WTC11 (cell line): ENCODE measurements at regions not wholly inside any gene's neighbourhood (a gene's known extent, or its start where the extent isn't known, plus 50 kb on each side); places are given as distances from the start of the nearest gene placed in this dataset.
A peak's percentile ranks its signal among the peaks of the same experiment; 100 is the strongest.

Experiments
- ATAC-seq: fragments of 200-7000 bp; cut with Tn5 transposase; 2 replicates; pipeline ENCODE4 v1.10.0; 2021; ENCODE audit warnings: mild to moderate bottlenecking, moderate library complexity
- CTCF ChIA-PET: fragments of 300-600 bp; sonication (Branson Sonifier 250); formaldehyde crosslinking; loops from one replicate; lab custom pipeline; 2021; ENCODE audit warnings: antibody characterized with exemption; lab: Charles Lee
- POLR2A ChIA-PET: fragments of 350-600 bp; sonication (Branson Sonifier 250); formaldehyde crosslinking; loops from one replicate; lab custom pipeline; 2021; ENCODE audit warnings: antibody characterized with exemption; lab: Charles Lee
- DNase-seq: peaks from one replicate; pipeline ENCODE4 v3.0.0; 2021; ENCODE audit warnings: low spot score
- H3K27ac Mint-ChIP-seq: 2 replicates; pipeline ENCODE4 v1.8.0; 2021; ENCODE audit warnings: mixed read lengths
- H3K27me3 Mint-ChIP-seq: 2 replicates; pipeline ENCODE4 v1.8.0; 2021; ENCODE audit warnings: low read depth, mild to moderate bottlenecking, moderate library complexity, mixed read lengths
- H3K36me3 Mint-ChIP-seq: 2 replicates; pipeline ENCODE4 v1.8.0; 2021; ENCODE audit warnings: mixed read lengths
- H3K4me1 Mint-ChIP-seq: 2 replicates; pipeline ENCODE4 v1.8.0; 2022; ENCODE audit warnings: mixed read lengths
- H3K4me3 Mint-ChIP-seq: 2 replicates; pipeline ENCODE4 v1.8.0; 2021; ENCODE audit warnings: mild to moderate bottlenecking, moderate library complexity, mixed read lengths
- H3K9me3 Mint-ChIP-seq: 2 replicates; pipeline ENCODE4 v1.8.0; 2021; ENCODE audit warnings: mixed read lengths
- ATF1 ChIP-seq: sonication (generic); formaldehyde crosslinking; IDR thresholded peaks from 2 replicates; pipeline ENCODE4 v1.8.1; 2023; ENCODE audit warnings: mild to moderate bottlenecking, moderate library complexity, missing genetic modification reagents
- ATF3 ChIP-seq: sonication (generic); formaldehyde crosslinking; conservative IDR thresholded peaks from 2 replicates; pipeline ENCODE4 v1.8.1; 2022; ENCODE audit warnings: mild to moderate bottlenecking, missing genetic modification reagents
- CREB1 ChIP-seq: sonication (generic); formaldehyde crosslinking; IDR thresholded peaks from 2 replicates; pipeline ENCODE4 v1.8.0; 2023; ENCODE audit warnings: mild to moderate bottlenecking, missing genetic modification reagents
- CREM ChIP-seq: sonication (generic); formaldehyde crosslinking; IDR thresholded peaks from 2 replicates; pipeline ENCODE4 v1.8.1; 2022; ENCODE audit warnings: mild to moderate bottlenecking, missing genetic modification reagents, moderate library complexity
- EMX1 ChIP-seq: fragments of 250-450 bp; sonication (Bioruptor Pico); IDR thresholded peaks from 2 replicates; pipeline ENCODE4 v1.8.0; 2021; ENCODE audit warnings: mild to moderate bottlenecking
- ETV6 ChIP-seq: sonication (generic); formaldehyde crosslinking; IDR thresholded peaks from 2 replicates; pipeline ENCODE4 v1.8.1; 2022; ENCODE audit warnings: mild to moderate bottlenecking, missing genetic modification reagents
- GABPB1 ChIP-seq: sonication (generic); formaldehyde crosslinking; IDR thresholded peaks from 2 replicates; pipeline ENCODE4 v1.8.1; 2023; ENCODE audit warnings: mild to moderate bottlenecking, missing genetic modification reagents
- JUN ChIP-seq: sonication (generic); formaldehyde crosslinking; IDR thresholded peaks from 2 replicates; pipeline ENCODE4 v1.8.0; 2023; ENCODE audit warnings: mild to moderate bottlenecking, missing genetic modification reagents
- MYBL2 ChIP-seq: sonication (generic); formaldehyde crosslinking; IDR thresholded peaks from 2 replicates; pipeline ENCODE4 v1.8.1; 2023; ENCODE audit warnings: mild to moderate bottlenecking, moderate library complexity, missing genetic modification reagents
- NFE2L1 ChIP-seq: sonication (generic); formaldehyde crosslinking; IDR thresholded peaks from 2 replicates; pipeline ENCODE4 v1.8.1; 2023; ENCODE audit warnings: missing genetic modification reagents
- NR2C2 ChIP-seq: sonication (generic); formaldehyde crosslinking; IDR thresholded peaks from 2 replicates; pipeline ENCODE4 v1.8.0; 2022; ENCODE audit warnings: mild to moderate bottlenecking, missing genetic modification reagents
- NR3C1 ChIP-seq: sonication (generic); formaldehyde crosslinking; conservative IDR thresholded peaks from 2 replicates; pipeline ENCODE4 v1.8.1; 2023; ENCODE audit warnings: low read depth, mild to moderate bottlenecking, missing genetic modification reagents
- SMAD4 ChIP-seq: sonication (generic); formaldehyde crosslinking; IDR thresholded peaks from 2 replicates; pipeline ENCODE4 v1.8.0; 2022; ENCODE audit warnings: mild to moderate bottlenecking, missing genetic modification reagents
- SOX15 ChIP-seq: fragments of 250-450 bp; sonication (Bioruptor Pico); IDR thresholded peaks from 2 replicates; pipeline ENCODE4 v1.9.0; 2021; ENCODE audit warnings: mild to moderate bottlenecking
- TP53 ChIP-seq: sonication (generic); formaldehyde crosslinking; IDR thresholded peaks from 2 replicates; pipeline ENCODE4 v1.8.1; 2023; ENCODE audit warnings: mild to moderate bottlenecking, missing genetic modification reagents
- ZNF396 ChIP-seq: fragments of 250-450 bp; sonication (Bioruptor Pico); IDR thresholded peaks from 2 replicates; pipeline ENCODE4 v1.8.0; 2021; ENCODE audit warnings: mild to moderate bottlenecking, moderate library complexity, borderline replicate concordance
- ZNF416 ChIP-seq: fragments of 250-450 bp; sonication (Bioruptor Pico); IDR thresholded peaks from 2 replicates; pipeline ENCODE4 v1.9.0; 2021; ENCODE audit warnings: mild to moderate bottlenecking, inconsistent platforms
- ZNF512 ChIP-seq: sonication (generic); formaldehyde crosslinking; IDR thresholded peaks from 2 replicates; pipeline ENCODE4 v1.8.1; 2022; ENCODE audit warnings: missing genetic modification reagents, borderline replicate concordance
- TF ChIP-seq, protein P1 (sequence below): sonication (generic); formaldehyde crosslinking; IDR thresholded peaks from 2 replicates; pipeline ENCODE4 v1.8.1; 2023; ENCODE audit warnings: mild to moderate bottlenecking, moderate library complexity, missing genetic modification reagents
- TF ChIP-seq, protein P2 (sequence below): sonication (generic); formaldehyde crosslinking; IDR thresholded peaks from 2 replicates; pipeline ENCODE4 v1.8.1; 2023; ENCODE audit warnings: mild to moderate bottlenecking, missing genetic modification reagents
- TF ChIP-seq, protein P3 (sequence below): fragments of 250-450 bp; sonication (Bioruptor Pico); IDR thresholded peaks from 2 replicates; pipeline ENCODE4 v1.9.0; 2021; ENCODE audit warnings: mild to moderate bottlenecking

DNA sequence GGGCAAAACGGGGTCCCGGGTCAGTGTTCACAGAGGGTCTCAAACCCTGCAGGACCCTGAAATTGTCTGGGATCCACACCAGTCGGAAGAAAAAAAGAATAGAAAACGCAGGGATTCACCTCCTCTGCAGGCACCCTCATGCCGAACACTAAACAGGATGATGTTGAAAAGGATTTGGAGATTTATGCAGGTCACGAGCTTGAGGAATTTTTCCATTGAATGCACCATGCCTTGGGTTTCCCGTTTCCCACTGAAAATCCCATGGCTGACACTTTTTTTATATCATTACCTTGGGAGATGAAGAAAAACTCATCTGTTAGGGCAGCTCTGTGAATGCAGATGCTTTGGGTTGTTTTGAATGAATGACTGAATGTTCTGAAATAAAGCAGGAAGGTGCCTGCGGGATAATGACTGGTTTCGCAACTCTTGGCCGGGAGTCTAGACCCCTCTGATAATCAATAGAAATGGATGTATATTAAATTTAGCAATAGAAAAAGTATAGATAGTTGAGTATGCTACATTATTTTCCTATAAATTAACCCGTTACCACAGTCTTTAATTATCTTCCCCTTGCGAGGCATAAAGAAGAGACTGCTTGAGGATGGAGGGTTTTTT is 147.5 kb upstream of the AFDN start:
- CTCF ChIA-PET: interaction anchor here (1.7 kb wide), 1 partner anchor 169 kb away, joined by 3 read pairs; no protein-coding TSS in a partner anchor
- Mint-ChIP-seq H3K27me3 (peaks cover 20% of the 10 kb centered on the region), H3K27ac (peak overlapping the region; percentile 24; the same call in 1 of the 2 replicates), H3K36me3 (no peaks in the 10 kb centered on the region), H3K4me3 (peak overlapping the region; percentile 78), H3K4me1 (peaks cover 44% of the 10 kb centered on the region), H3K9me3 (0 out of 2 replicates have a peak, but pooled peaks cover 3% of the 10 kb centered on the region)
- TF ChIP-seq CREM (0 out of 2 replicates have a peak, but pooled peaks have one; percentile 5), EMX1 (CRISPR knock-in tag) (no peak)
- no peak; the same call in 1 of the 2 replicates for ATAC-seq
- POLR2A ChIA-PET: interaction anchor here (0.8 to 2.0 kb wide), 2 partner anchors 20 to 180 kb away, joined by 3 to 4 read pairs; no protein-coding TSS in a partner anchor
- no peak for DNase-seq

DNA sequence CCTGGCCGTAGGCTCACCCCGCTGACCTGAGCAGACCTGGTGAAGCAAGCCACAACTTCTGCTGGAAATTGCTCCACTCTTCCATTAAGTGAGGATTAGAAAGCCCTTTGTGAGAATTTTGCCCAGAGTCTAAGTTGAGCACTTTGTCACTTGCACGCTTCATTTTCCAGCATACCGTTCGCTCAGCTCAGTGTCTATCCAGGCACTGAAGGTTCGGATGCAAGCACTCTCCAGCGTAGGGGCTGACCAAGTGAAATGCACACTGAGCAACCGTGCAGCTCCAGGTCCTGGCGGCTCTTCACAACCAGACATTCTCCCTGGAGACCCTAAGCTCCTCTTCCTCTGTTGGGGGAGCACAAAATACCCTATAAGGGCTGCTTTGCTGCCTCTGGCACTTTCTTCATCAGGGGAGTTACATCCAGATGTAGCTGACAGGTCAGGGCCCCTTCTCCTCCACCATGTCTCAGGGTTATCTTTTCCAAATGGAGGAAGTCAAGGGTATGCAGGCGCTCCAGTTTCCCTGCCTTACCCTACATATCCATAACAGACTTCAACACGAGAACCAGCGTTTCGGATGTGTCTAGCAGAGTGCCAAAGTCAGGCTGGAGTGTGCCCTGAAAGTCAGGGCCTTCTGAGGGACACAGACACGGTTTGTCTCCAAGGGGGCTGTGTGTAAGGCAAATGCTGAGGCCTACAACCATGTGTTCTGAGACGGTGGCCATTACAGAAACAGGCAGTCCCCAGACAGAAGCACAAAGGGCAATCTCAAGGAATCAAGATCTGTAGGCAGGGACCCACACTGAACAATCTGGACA is 146.7 kb upstream of the AFDN start:
- peaks cover 24% of the 10 kb centered on the region for H3K27me3 Mint-ChIP-seq
- H3K27ac Mint-ChIP-seq: no peak overlapping the region
- ChIA-PET CTCF (interaction anchor here (1.7 kb wide), 1 partner anchor 168 kb away, joined by 3 read pairs; no protein-coding TSS in a partner anchor), POLR2A (interaction anchor here (2.0 kb wide), 1 partner anchor 19 kb away, joined by 4 read pairs; no protein-coding TSS in a partner anchor)
- TF ChIP-seq ZNF512 (no peak), ATF1 (no peak), ZNF416 (CRISPR knock-in tag) (no peak), SOX15 (no peak), SMAD4 (no peak), NR3C1 (CRISPR knock-in tag) (no peak), NR2C2 (CRISPR knock-in tag) (no peak), JUN (CRISPR knock-in tag) (no peak), TP53 (CRISPR knock-in tag) (no peak), ATF3 (CRISPR knock-in tag) (no peak), MYBL2 (CRISPR knock-in tag) (no peak), NFE2L1 (CRISPR knock-in tag) (no peak), GABPB1 (CRISPR knock-in tag) (no peak), ZNF396 (CRISPR knock-in tag) (no peak), CREB1 (CRISPR knock-in tag) (no peak), ETV6 (CRISPR knock-in tag) (no peak)
- TF ChIP-seq, protein P1, sequence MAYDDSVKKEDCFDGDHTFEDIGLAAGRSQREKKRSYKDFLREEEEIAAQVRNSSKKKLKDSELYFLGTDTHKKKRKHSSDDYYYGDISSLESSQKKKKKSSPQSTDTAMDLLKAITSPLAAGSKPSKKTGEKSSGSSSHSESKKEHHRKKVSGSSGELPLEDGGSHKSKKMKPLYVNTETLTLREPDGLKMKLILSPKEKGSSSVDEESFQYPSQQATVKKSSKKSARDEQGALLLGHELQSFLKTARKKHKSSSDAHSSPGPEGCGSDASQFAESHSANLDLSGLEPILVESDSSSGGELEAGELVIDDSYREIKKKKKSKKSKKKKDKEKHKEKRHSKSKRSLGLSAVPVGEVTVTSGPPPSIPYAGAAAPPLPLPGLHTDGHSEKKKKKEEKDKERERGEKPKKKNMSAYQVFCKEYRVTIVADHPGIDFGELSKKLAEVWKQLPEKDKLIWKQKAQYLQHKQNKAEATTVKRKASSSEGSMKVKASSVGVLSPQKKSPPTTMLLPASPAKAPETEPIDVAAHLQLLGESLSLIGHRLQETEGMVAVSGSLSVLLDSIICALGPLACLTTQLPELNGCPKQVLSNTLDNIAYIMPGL (CRISPR knock-in tag): no peak
- TF ChIP-seq, protein P2, sequence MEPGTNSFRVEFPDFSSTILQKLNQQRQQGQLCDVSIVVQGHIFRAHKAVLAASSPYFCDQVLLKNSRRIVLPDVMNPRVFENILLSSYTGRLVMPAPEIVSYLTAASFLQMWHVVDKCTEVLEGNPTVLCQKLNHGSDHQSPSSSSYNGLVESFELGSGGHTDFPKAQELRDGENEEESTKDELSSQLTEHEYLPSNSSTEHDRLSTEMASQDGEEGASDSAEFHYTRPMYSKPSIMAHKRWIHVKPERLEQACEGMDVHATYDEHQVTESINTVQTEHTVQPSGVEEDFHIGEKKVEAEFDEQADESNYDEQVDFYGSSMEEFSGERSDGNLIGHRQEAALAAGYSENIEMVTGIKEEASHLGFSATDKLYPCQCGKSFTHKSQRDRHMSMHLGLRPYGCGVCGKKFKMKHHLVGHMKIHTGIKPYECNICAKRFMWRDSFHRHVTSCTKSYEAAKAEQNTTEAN (CRISPR knock-in tag): no peak
- TF ChIP-seq, protein P3, sequence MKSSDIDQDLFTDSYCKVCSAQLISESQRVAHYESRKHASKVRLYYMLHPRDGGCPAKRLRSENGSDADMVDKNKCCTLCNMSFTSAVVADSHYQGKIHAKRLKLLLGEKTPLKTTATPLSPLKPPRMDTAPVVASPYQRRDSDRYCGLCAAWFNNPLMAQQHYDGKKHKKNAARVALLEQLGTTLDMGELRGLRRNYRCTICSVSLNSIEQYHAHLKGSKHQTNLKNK (CRISPR knock-in tag): no peak
- 0 out of 2 replicates have a peak, but pooled peaks cover 3% of the 10 kb centered on the region for H3K9me3 Mint-ChIP-seq
- H3K4me3 Mint-ChIP-seq: no peak overlapping the region; the same call in 1 of the 2 replicates
- H3K36me3 Mint-ChIP-seq: no peaks in the 10 kb centered on the region
- H3K4me1 Mint-ChIP-seq: peaks cover 51% of the 10 kb centered on the region
- DNase-seq (no peak), ATAC-seq (no peak)
